SHP77 (cell line): ENCODE measurements at regions not wholly inside any gene's neighbourhood (a gene's known extent, or its start where the extent isn't known, plus 50 kb on each side); places are given as distances from the start of the nearest gene placed in this dataset.

Source experiments
- DNase-seq, 2 experiments: peaks; one replicate each; lab custom pipeline; 2025; lab: John Stamatoyannopoulos, UW

- DNase-seq: no peak
Measured at GRCh38 chr5:171603591-171603990, 182.0 kb upstream of the SMIM23 start.

DNA sequence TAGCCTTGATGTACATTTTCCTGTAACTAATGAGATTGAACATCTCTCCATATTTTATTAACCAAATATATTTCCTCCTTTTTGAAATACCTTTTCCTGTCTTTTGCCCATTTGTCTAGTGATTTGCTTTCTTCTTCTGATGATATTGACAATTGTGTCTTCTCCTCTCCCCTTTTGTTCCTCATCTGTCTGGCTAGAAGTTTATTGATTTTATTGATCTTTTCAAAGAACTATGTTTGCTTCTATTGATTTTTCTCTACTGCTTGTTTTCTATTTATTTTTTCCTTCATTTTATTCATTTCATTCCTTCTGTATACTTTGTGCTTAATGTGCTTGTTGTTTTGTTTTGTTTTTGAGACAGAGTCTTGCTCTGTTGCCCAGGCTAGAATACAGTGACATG is 181.4 kb upstream of the SMIM23 start:
- DNase-seq: no peak

DNA sequence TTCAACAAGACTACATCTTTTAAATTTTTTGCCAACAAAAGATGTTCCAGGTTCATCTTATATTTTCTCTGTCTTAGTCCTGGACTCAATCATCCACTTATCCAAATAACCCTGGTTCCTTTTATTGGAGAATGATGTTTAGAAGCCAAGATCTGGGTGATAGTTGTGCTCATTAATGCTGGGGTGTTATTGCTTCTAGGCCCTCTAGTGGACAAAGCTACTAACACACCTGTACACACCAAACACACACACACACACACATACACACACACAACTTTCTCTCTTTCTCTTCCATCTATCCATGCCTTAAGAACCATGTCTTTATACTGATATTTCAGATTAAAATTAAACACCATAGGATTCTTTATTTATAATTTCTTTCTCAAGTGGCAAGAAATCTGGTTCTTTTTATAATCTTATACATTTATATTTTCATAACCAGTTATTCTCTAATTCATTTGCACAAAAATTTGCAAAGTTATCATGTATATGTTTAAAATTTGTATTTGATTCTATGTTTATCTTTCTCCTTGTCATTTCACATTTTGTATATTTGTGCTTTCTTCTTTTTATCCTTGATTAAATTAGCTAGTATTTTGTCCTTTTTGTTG is 179.1 kb upstream of the SMIM23 start:
- no peak for DNase-seq

DNA sequence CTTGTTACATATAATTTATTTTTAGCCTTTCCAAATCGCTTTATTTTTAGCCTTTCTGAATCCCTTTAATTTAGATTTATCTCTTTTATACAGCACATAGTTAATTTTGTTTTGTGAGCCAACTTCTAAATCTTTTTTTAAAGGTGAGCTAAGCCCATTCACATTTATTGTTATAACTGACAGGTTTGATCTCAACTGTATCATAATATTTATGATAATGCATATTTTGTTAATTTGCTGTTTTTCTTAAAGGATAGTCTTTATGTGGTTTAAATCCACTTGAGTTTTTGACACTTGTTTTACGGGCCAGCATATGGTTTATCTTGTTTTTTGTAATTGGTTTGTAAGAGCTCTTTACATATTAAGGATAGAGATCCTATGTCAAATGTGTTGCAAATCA is 177.8 kb upstream of the SMIM23 start:
- no peak for DNase-seq

DNA sequence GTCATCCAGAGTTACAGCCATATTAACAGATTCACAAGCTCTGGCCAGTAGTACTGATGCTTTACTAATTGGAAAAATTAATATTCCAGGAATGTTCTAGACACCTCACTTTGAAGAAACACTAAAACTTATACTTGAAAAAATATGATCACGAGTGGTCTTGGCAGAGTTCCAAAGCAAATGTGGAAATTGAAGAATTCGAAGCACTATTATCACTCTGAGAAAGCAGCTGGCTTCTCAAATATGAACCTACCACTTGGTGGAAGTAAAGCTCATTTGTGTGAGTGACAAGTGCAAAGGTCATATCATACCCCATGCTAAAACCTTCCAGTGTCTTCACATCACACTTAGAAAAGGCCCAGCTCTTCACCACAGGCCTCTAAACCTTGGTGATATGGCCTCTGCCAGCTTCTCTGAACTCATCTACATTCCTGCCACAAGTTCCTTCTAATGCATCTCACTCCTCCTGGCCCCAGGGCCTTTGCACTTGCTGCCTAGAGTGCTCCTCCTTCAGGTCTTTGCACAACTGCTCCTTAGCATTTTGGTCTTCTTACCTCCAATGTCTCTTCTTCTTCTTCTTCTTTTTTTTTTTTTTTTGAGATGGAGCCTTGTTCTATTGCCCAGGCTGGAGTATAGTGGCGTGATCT is 175.7 kb upstream of the SMIM23 start:
- DNase-seq: no peak

GRCh38 chr5:171610686-171611085 is 174.9 kb upstream of the SMIM23 start:
- no peak for DNase-seq

- DNase-seq: no peak
Measured at GRCh38 chr5:171612749-171613148, 172.9 kb upstream of the SMIM23 start.

GRCh38 chr5:171614511-171614910 is 171.1 kb upstream of the SMIM23 start:
- no peak for DNase-seq

DNA sequence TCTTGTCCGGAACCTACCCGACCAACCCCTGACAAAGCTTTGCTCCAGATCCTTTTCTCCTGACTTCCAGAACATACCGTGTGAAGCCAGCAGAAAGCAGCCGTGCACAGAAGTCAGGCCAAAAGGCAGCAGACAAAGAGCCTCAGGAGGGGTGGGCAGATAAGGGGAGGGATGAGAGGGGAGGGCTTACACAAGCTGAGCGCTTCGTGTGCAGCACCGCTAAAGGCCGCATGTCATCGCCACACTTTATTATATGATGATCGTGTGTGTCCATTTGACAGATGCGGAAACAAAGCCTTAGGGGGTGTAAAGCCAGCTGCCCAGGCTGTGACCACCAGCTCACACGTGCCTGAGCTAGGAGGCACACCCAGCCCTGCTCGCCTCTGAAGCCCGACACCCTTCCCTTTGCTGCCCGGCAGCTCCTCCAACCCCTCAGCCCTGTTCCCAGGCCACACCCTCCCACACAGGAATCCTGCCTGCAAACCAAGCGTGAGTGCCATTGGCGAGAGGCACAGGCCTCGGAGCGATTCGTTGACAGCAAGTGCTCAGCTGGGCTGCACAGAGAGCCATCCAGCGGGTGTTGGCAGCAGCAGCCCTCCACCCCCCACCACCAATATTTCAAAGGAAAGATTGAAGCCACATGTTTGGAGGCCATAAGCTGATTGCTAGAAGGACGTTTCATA is 170.5 kb upstream of the SMIM23 start:
- no peak for DNase-seq

DNA sequence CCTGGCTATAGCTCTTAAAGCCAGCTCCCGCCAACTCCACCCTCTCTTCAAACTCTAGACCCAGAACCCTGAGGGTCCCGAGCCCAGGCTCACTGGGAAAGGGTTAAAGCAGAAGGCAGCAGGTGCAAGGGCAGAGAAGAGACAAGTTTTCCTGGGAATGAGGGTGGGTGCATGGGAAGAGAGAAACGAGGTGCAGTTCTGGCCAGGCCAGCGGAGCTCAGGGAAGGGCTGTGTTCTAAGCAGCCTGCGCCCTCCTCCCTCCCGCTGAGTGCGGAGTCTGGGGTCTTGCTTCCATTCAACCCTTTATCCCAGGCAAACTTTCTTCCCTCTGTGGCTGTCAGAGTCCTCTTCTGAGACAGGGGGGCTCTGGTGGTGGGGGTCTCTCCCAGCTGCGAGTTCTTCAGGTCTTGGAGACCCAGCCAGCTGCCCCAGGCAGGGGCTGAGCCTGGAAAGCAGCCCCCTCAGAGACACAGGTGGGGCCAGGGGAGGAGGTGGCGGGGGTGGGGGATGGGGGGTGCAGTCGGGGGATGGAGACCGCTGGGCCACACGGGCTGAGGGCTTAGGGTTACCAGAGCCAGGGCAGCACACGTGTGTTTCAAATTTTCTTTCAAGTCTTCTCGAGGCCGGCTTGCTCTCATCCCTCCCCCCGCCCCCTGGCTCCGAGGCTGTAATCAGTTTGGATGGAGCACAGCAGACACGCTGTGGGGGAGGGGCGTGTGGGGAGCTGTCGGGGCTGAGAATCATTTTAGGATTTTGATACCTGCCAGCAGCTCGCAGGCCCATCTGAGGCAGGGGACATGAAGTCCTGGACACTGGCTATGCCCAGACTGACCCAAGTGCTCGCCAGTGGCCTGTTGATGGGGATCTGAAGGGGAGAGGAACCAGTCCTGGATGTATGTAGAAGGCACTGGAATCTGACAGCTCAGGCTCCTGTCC is 169.6 kb upstream of the SMIM23 start:
- no peak for DNase-seq

DNA sequence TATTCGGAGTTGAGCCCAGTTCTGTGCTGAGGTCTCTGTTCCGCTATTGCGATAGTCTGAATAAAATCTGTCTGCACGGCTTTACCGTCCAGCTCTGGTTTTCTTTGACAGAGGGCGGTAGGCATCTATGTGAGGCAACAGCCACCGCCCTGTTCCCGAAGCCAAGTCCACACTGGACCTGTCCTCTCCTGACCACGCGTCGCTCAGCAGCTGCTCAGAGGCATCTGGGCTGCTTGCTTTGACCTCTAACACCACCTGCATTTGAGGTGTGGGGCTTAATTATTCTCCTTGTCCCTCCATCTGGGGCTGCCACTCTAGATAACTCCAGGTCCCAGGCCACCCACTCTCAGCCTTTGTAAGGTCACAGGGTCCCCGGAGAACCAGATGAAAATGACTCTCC is 168.4 kb upstream of the SMIM23 start:
- DNase-seq: no peak

DNA sequence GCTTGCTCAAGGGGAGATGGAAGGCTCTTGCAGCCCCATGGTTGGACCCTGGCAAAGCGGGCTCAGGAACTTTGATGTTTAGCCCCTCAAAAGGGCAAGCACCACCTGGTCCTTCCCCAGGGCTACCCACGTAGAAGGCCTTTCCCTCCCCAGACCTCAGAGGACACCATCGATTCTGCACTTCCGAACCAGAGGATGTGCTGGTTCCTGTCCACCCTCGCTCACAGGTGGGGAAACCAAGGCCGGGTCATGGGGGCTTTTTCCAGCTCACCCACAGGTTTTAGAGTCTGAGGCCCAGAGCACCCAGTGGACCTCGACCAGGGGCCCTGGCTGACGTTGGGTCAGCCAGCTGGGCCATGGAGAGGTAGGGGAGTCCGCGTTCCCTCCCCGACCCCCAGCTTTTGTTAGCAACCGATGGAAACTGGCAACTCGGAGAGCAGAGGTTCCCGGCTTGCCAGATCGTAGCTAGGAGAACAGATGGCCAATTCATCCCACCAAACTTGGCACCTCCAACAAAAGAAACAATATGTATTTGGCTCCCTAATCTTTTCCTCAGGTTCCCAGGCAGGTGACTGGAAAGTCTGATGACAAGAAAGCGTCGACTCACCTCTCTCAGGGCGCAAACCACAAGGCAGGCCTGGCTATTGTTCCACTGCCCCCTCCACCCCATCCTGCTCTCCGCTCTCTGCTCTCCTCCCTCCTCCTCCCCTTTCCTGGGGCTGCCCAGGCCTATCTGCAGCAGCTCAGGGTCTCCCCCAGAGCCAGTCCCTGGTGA is 167.6 kb upstream of the SMIM23 start:
- DNase-seq: no peak

DNA sequence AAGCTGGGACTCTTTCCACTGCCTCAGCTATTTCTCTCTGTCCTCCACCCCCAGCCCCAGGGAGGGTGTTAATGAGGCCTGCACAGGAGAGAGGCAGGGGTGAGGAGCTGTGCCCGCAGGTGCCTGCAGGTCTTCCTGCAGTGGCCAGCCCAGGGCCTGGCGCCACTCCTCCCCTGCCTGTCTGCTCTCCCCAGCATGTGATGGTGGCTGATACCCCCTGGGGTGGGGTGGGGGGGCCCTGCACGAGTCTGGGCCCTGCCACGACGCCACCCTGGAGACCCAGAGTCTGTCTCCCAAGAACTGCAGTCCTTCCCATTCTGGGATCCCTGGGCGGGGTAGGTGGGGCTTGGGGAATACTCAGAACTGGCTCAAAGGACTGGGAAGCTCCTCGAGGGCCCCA is 166.4 kb upstream of the SMIM23 start:
- no peak for DNase-seq

- DNase-seq: no peak
Measured at GRCh38 chr5:171619744-171620143, 165.9 kb upstream of the SMIM23 start.

- no peak for DNase-seq
Measured at GRCh38 chr5:171622010-171622409, 163.6 kb upstream of the SMIM23 start.

DNA sequence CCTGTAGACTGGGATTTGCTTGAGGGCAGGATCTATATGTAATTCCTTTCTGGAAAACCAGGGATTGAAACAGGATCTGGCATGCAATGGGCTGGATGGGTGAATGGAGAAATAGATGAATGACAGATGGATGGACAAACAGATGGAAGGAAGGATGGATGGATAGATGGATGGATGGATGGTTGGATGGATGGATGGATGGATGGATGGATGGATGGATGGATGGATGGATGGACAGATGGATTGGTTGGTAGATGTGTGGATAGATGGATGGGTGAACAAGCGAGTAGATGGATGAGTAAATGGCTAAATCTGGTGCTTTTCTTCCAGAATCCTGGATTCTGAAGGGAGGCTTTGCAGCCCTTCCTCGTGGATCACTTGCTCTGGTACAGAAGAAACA is 162.5 kb upstream of the SMIM23 start:
- DNase-seq: no peak

- no peak for DNase-seq
Measured at GRCh38 chr5:171623551-171624097, 162.0 kb upstream of the SMIM23 start.

- DNase-seq: no peak
Measured at GRCh38 chr5:171624396-171624795, 161.2 kb upstream of the SMIM23 start.

- DNase-seq: no peak
Measured at GRCh38 chr5:171625646-171626045, 160.0 kb upstream of the SMIM23 start.

- no peak for DNase-seq
Measured at GRCh38 chr5:171627936-171628632, 157.5 kb upstream of the SMIM23 start.

GRCh38 chr5:171628633-171628974 is 157.0 kb upstream of the SMIM23 start:
- DNase-seq: no peak
